SK-N-SH treated with all-trans-retinoic acid at 6 μM for 48 hours (cell line): ENCODE measurements at regions not wholly inside any gene's neighbourhood (a gene's known extent, or its start where the extent isn't known, plus 50 kb on each side); places are given as distances from the start of the nearest gene placed in this dataset.

Experiments
- ATAC-seq: fragments of 200-7000 bp; cut with Tn5 transposase; 3 replicates; pipeline ENCODE4 v1.9.1; 2020; ENCODE audit warnings: mild to moderate bottlenecking, moderate library complexity
- ARNTL ChIP-seq: fragments of 450-650 bp; formaldehyde crosslinking; IDR thresholded peaks from 2 replicates; pipeline ENCODE4 v1.5.0; 2020; ENCODE audit warnings: low read depth, mild to moderate bottlenecking, moderate library complexity, borderline replicate concordance
- BACH2 ChIP-seq: fragments of 250-450 bp; sonication (Bioruptor Pico); IDR thresholded peaks from 2 replicates; pipeline ENCODE4 v1.9.0; 2021; ENCODE audit warnings: mild to moderate bottlenecking, borderline replicate concordance
- CREB5 ChIP-seq: fragments of 250-450 bp; sonication (Bioruptor Pico); IDR thresholded peaks from 2 replicates; pipeline ENCODE4 v1.5.1; 2020; ENCODE audit warnings: low read depth, mild to moderate bottlenecking, moderate library complexity
- CSDC2 ChIP-seq: fragments of 250-450 bp; sonication (Bioruptor Pico); IDR thresholded peaks from 2 replicates; pipeline ENCODE4 v1.5.0; 2020; ENCODE audit warnings: mild to moderate bottlenecking, moderate library complexity
- CSRNP3 ChIP-seq: fragments of 250-450 bp; sonication (Bioruptor Pico); IDR thresholded peaks from 2 replicates; pipeline ENCODE4 v1.5.1; 2021; ENCODE audit warnings: mild to moderate bottlenecking, moderate library complexity
- ESRRG ChIP-seq: fragments of 250-450 bp; sonication (Bioruptor Pico); IDR thresholded peaks from 2 replicates; pipeline ENCODE4 v1.6.1; 2021; ENCODE audit warnings: mild to moderate bottlenecking
- GLIS3 ChIP-seq: fragments of 250-450 bp; sonication (Bioruptor Pico); IDR thresholded peaks from 2 replicates; pipeline ENCODE4 v1.5.0; 2020; ENCODE audit warnings: mild to moderate bottlenecking, moderate library complexity
- ISL1 ChIP-seq: fragments of 250-450 bp; sonication (Bioruptor Pico); IDR thresholded peaks from 2 replicates; pipeline ENCODE4 v2.1.2; 2022; ENCODE audit warnings: mild to moderate bottlenecking, moderate library complexity
- OSR1 ChIP-seq: fragments of 250-450 bp; sonication (Bioruptor Pico); IDR thresholded peaks from 2 replicates; pipeline ENCODE4 v1.8.0; 2022; ENCODE audit warnings: moderate library complexity, mild to moderate bottlenecking, inconsistent platforms
- PATZ1 ChIP-seq: fragments of 250-450 bp; sonication (Bioruptor Pico); IDR thresholded peaks from 2 replicates; pipeline ENCODE4 v1.8.0; 2020; ENCODE audit warnings: mild to moderate bottlenecking, moderate library complexity, borderline replicate concordance
- POU6F1 ChIP-seq: fragments of 250-450 bp; sonication (Bioruptor Pico); IDR thresholded peaks from 2 replicates; pipeline ENCODE4 v1.8.0; 2021; ENCODE audit warnings: low read depth, mild to moderate bottlenecking, moderate library complexity, borderline replicate concordance
- PPARA ChIP-seq: fragments of 250-450 bp; sonication (Bioruptor Pico); IDR thresholded peaks from 2 replicates; pipeline ENCODE4 v1.5.0; 2020; ENCODE audit warnings: mild to moderate bottlenecking, borderline replicate concordance
- RARB ChIP-seq: fragments of 250-450 bp; sonication (Bioruptor Pico); IDR thresholded peaks from 2 replicates; pipeline ENCODE4 v1.8.0; 2021; ENCODE audit warnings: mild to moderate bottlenecking, moderate library complexity
- SNAI2 ChIP-seq: fragments of 250-450 bp; sonication (Bioruptor Pico); IDR thresholded peaks from 2 replicates; pipeline ENCODE4 v1.5.0; 2020; ENCODE audit warnings: mild to moderate bottlenecking, moderate library complexity
- TCF4 ChIP-seq: fragments of 250-450 bp; sonication (Bioruptor Pico); IDR thresholded peaks from 2 replicates; pipeline ENCODE4 v1.8.0; 2021; ENCODE audit warnings: mild to moderate bottlenecking, moderate library complexity, borderline replicate concordance
- TOX ChIP-seq: fragments of 250-450 bp; sonication (Bioruptor Pico); IDR thresholded peaks from 2 replicates; pipeline ENCODE4 v1.8.0; 2021; ENCODE audit warnings: mild to moderate bottlenecking, moderate library complexity, borderline replicate concordance
- TSHZ2 ChIP-seq: fragments of 250-450 bp; sonication (Bioruptor Pico); IDR thresholded peaks from 2 replicates; pipeline ENCODE4 v1.5.0; 2020; ENCODE audit warnings: mild to moderate bottlenecking, moderate library complexity
- ZC3H10 ChIP-seq: fragments of 250-450 bp; sonication (Bioruptor Pico); IDR thresholded peaks from 2 replicates; pipeline ENCODE4 v1.5.1; 2021; ENCODE audit warnings: mild to moderate bottlenecking, moderate library complexity
- ZFP3 ChIP-seq: fragments of 250-450 bp; sonication (Bioruptor Pico); IDR thresholded peaks from 2 replicates; pipeline ENCODE4 v1.5.0; 2020; ENCODE audit warnings: mild to moderate bottlenecking, moderate library complexity
- ZFP30 ChIP-seq: fragments of 450-650 bp; formaldehyde crosslinking; IDR thresholded peaks from 2 replicates; pipeline ENCODE4 v1.5.0; 2022; ENCODE audit warnings: mild to moderate bottlenecking, moderate library complexity
- ZNF565 ChIP-seq: fragments of 450-650 bp; formaldehyde crosslinking; conservative IDR thresholded peaks from 2 replicates; pipeline ENCODE4 v1.5.0; 2020; ENCODE audit warnings: low read depth, mild to moderate bottlenecking, moderate library complexity
- ZNF70 ChIP-seq: fragments of 450-650 bp; formaldehyde crosslinking; IDR thresholded peaks from 2 replicates; pipeline ENCODE4 v1.5.0; 2020; ENCODE audit warnings: mild to moderate bottlenecking, moderate library complexity
- ZNF8 ChIP-seq: fragments of 450-650 bp; formaldehyde crosslinking; IDR thresholded peaks from 2 replicates; pipeline ENCODE4 v1.5.0; 2020; ENCODE audit warnings: mild to moderate bottlenecking, moderate library complexity

GRCh38 chr12:82578725-82579124, 108.0 kb upstream of the TMTC2 start (continued):
- no peak for TF ChIP-seq POU6F1 (CRISPR knock-in tag)
- no peak for TF ChIP-seq ISL1 (CRISPR knock-in tag)

GRCh38 chr12:82583756-82584155, 103.0 kb upstream of the TMTC2 start:
- no peak for ATAC-seq
- TF ChIP-seq ZNF8 (CRISPR knock-in tag) (no peak), ZC3H10 (CRISPR knock-in tag) (no peak), ISL1 (CRISPR knock-in tag) (no peak)
- TF ChIP-seq, all 23 proteins: peak for 0

GRCh38 chr12:82593143-82593542, 93.6 kb upstream of the TMTC2 start:
- ATAC-seq, result no peak
- TF ChIP-seq ESRRG (CRISPR knock-in tag) (no peak), RARB (CRISPR knock-in tag) (no peak), CREB5 (CRISPR knock-in tag) (no peak), PATZ1 (no peak), SNAI2 (no peak), ZFP3 (CRISPR knock-in tag) (no peak), ZC3H10 (CRISPR knock-in tag) (no peak), GLIS3 (CRISPR knock-in tag) (no peak), ZNF70 (CRISPR knock-in tag) (no peak), PPARA (no peak), CSDC2 (CRISPR knock-in tag) (no peak), TSHZ2 (CRISPR knock-in tag) (no peak), ARNTL (CRISPR knock-in tag) (no peak), ZFP30 (no peak), TOX (CRISPR knock-in tag) (no peak), CSRNP3 (no peak), ISL1 (CRISPR knock-in tag) (no peak), ZNF565 (CRISPR knock-in tag) (no peak), OSR1 (CRISPR knock-in tag) (no peak)
- TF ChIP-seq, all 23 proteins: peak for 0

- no peak; the same call in 2 of the 3 replicates for ATAC-seq
- TF ChIP-seq BACH2 (CRISPR knock-in tag) (no peak), ISL1 (CRISPR knock-in tag) (no peak), CREB5 (CRISPR knock-in tag) (no peak), ZFP30 (no peak), PPARA (no peak), TCF4 (CRISPR knock-in tag) (no peak)
These were observed 92.8 kb upstream of the TMTC2 start for GRCh38 chr12:82593901-82594396.
